ENCODE measurements at regions not wholly inside any gene's neighbourhood (a gene's known extent, or its start where the extent isn't known, plus 50 kb on each side); places are given as distances from the start of the nearest gene placed in this dataset.

DNA sequence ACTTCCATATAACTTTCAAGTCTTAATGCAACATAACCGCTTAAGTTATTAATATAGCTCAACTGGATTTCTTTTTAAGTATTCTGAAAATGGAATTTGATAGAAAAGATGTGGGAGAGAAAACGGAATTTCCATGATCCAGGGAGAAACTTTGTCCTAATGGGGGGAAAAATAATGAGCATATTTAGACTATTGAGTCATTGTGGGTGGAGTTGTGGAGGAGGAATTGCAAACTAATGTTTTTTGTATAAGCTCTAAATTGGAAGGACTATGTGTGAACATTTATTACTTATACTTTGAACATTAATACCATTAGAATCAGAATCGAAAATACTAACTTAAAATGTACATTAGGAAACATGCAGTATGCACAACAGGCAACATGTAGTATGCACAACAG is 159.9 kb upstream of the NEGR1 start:
- ChIA-PET POLR2A (no interaction called here), CTCF (interaction anchor here (0.5 kb wide), 1 partner anchor 1169 kb away, joined by 3 read pairs; no protein-coding TSS in a partner anchor)
- no peaks in the 10 kb centered on the region for H3K36me3 Mint-ChIP-seq (ENCODE audit: low read depth)
- TF ChIP-seq, protein P1, sequence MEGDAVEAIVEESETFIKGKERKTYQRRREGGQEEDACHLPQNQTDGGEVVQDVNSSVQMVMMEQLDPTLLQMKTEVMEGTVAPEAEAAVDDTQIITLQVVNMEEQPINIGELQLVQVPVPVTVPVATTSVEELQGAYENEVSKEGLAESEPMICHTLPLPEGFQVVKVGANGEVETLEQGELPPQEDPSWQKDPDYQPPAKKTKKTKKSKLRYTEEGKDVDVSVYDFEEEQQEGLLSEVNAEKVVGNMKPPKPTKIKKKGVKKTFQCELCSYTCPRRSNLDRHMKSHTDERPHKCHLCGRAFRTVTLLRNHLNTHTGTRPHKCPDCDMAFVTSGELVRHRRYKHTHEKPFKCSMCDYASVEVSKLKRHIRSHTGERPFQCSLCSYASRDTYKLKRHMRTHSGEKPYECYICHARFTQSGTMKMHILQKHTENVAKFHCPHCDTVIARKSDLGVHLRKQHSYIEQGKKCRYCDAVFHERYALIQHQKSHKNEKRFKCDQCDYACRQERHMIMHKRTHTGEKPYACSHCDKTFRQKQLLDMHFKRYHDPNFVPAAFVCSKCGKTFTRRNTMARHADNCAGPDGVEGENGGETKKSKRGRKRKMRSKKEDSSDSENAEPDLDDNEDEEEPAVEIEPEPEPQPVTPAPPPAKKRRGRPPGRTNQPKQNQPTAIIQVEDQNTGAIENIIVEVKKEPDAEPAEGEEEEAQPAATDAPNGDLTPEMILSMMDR (IDR thresholded peaks at IDR 0.05) = no peak
- H3K9me3 Mint-ChIP-seq = no peaks in the 10 kb centered on the region
- no peak for ATAC-seq
- H3K27me3 Mint-ChIP-seq = no peaks in the 10 kb centered on the region
- no peak overlapping the region for H3K27ac Mint-ChIP-seq
- no peak overlapping the region for H3K4me3 Mint-ChIP-seq
- intact Hi-C loops (cut with micrococcal nuclease) = no loop called here
- no peaks in the 10 kb centered on the region for H3K4me1 Mint-ChIP-seq (ENCODE audit: low read depth)
- no peak for DNase-seq

DNA sequence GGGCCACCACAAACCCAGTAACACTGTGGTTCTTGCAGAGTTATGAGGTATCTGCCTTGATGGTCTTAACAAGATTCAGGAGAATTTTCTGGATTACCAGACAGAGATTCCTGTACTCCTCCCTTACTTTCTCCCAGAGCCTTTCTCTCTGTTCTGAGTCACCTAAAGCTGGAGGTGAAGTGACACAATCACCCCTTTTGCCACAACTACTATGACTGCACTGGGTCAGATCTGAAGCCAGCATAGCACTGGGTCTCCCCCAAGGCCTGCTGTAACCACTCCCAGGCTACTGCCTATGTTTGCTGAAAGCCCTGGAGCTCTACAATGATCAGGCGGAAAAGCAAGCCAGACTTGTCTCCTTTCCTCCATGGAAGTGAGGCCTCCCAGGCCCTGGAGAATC is 156.7 kb upstream of the NEGR1 start:
- ATAC-seq (no peak), DNase-seq (no peak)
- H3K4me1 Mint-ChIP-seq (ENCODE audit: low read depth) = no peaks in the 10 kb centered on the region
- no peaks in the 10 kb centered on the region for H3K9me3 Mint-ChIP-seq
- H3K4me3 Mint-ChIP-seq = no peak overlapping the region
- no peaks in the 10 kb centered on the region for H3K27me3 Mint-ChIP-seq
- CTCF ChIA-PET = no interaction called here
- TF ChIP-seq, protein P1 (IDR thresholded peaks at IDR 0.05) = no peak
- H3K36me3 Mint-ChIP-seq (ENCODE audit: low read depth) = no peaks in the 10 kb centered on the region
- H3K27ac Mint-ChIP-seq = no peak overlapping the region
- intact Hi-C loops (cut with micrococcal nuclease) = no loop called here
- POLR2A ChIA-PET = no interaction called here

GRCh38 chr1:72438270-72438669 is 155.9 kb upstream of the NEGR1 start:
- Mint-ChIP-seq H3K4me3 (no peak overlapping the region), H3K4me1 (ENCODE audit: low read depth) (no peaks in the 10 kb centered on the region), H3K27me3 (no peaks in the 10 kb centered on the region), H3K36me3 (ENCODE audit: low read depth) (no peaks in the 10 kb centered on the region), H3K9me3 (no peaks in the 10 kb centered on the region), H3K27ac (no peak overlapping the region)
- no peak for DNase-seq
- no peak for ATAC-seq
- CTCF ChIA-PET = no interaction called here
- POLR2A ChIA-PET = no interaction called here
- intact Hi-C loops (cut with micrococcal nuclease) = no loop called here
- TF ChIP-seq, protein P1 (IDR thresholded peaks at IDR 0.05) = no peak

- DNase-seq (no peak), ATAC-seq (no peak)
- Mint-ChIP-seq H3K36me3 (ENCODE audit: low read depth) (no peaks in the 10 kb centered on the region), H3K27ac (no peak overlapping the region), H3K4me3 (no peak overlapping the region), H3K27me3 (no peaks in the 10 kb centered on the region), H3K9me3 (no peaks in the 10 kb centered on the region), H3K4me1 (ENCODE audit: low read depth) (no peaks in the 10 kb centered on the region)
- intact Hi-C loops (cut with micrococcal nuclease) = no loop called here
- TF ChIP-seq, protein P1 (IDR thresholded peaks at IDR 0.05) = no peak
- ChIA-PET POLR2A (no interaction called here), CTCF (no interaction called here)
Observed at GRCh38 chr1:72435025-72435424, 152.7 kb upstream of the NEGR1 start.

DNA sequence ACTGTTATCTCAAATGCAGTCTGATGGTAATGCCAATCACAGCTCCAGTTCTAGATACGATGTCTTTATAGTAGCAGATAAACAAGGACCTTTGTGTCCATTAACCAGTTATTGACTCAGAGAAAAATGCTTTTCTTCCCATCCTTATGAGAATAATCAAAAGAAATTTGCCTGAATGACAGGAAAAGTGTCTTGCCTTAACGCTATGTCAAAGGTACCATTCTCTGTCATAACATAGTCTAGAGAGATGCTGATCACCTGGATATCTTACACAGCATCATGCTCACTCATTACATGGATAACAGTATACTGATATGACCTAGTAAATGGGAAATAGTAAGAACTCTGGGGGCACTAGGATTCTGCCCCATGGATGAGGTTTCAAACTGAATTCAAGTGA is 151.7 kb upstream of the NEGR1 start:
- POLR2A ChIA-PET = no interaction called here
- TF ChIP-seq, protein P1 (IDR thresholded peaks at IDR 0.05) = no peak
- Mint-ChIP-seq H3K36me3 (ENCODE audit: low read depth) (no peaks in the 10 kb centered on the region), H3K9me3 (peaks cover under 1% of the 10 kb centered on the region), H3K27ac (no peak overlapping the region), H3K27me3 (no peaks in the 10 kb centered on the region), H3K4me3 (no peak overlapping the region), H3K4me1 (ENCODE audit: low read depth) (no peaks in the 10 kb centered on the region)
- DNase-seq (no peak), ATAC-seq (no peak)
- intact Hi-C loops (cut with micrococcal nuclease) = no loop called here
- CTCF ChIA-PET = no interaction called here

Data from activated CD8-positive, alpha-beta T cell treated with anti-CD3 and anti-CD28 coated beads for 36 hours (primary cell).